ENCODE measurements at regions not wholly inside any gene's neighbourhood (a gene's known extent, or its start where the extent isn't known, plus 50 kb on each side); places are given as distances from the start of the nearest gene placed in this dataset.

DNA sequence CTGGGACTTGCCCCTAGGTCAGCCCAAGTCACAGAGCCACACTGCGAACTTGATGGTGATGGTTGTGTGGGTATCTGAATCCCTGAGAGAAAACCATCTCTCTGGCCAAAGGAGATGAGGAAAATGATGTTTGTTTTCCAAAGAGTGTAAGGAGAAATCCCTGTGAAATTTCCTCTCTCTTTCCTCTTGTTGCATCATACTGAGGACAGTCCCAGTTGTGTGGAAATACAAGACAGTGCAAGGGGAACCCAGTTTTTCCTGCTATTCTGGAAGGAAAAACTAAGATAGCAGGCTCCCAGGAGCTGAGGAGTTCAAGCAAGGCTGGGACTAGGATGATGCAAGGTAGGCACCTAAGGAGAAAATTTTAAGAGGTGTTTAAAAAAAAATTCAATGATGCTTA lies 86.8 kb upstream of the TOM1L1 start:
- H3K27me3 ChIP-seq (ENCODE audit: control insufficient read depth in 4 of 4, insufficient read depth in 4 of 4, low read length in 3 of 4), result no peaks in the 10 kb centered on the region
- no peaks in the 10 kb centered on the region for H3K36me3 ChIP-seq (ENCODE audit: control insufficient read depth in 4 of 4, insufficient read depth in 3 of 4, low read depth in 1 of 4, low read length in 3 of 4)
- H3K27ac ChIP-seq (ENCODE audit: low read depth in 1 of 2, low read length in 2 of 2), result no peak overlapping the region
- H3K4me1 ChIP-seq (ENCODE audit: control insufficient read depth in 4 of 4, insufficient read depth in 4 of 4, low read length in 3 of 4), result no peaks in the 10 kb centered on the region
- no peak for TF ChIP-seq RAD21 (IDR thresholded peaks at IDR 0.05)
- TF ChIP-seq, protein P1, sequence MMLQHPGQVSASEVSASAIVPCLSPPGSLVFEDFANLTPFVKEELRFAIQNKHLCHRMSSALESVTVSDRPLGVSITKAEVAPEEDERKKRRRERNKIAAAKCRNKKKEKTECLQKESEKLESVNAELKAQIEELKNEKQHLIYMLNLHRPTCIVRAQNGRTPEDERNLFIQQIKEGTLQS (IDR thresholded peaks at IDR 0.05), result no peak
- no peak for TF ChIP-seq RXRA (IDR thresholded peaks at IDR 0.05)
- TF ChIP-seq YY1 (IDR thresholded peaks at IDR 0.05), result no peak
- no peak for TF ChIP-seq FOXA2 (IDR thresholded peaks at IDR 0.05)
- no peak for TF ChIP-seq HNF4G (IDR thresholded peaks at IDR 0.05)
- TF ChIP-seq NR2F2 (IDR thresholded peaks at IDR 0.05), result no peak
- TF ChIP-seq SP1 (IDR thresholded peaks at IDR 0.05), result no peak
- H3K4me3 ChIP-seq (ENCODE audit: low read depth in 1 of 3, low read length in 3 of 3), result no peak overlapping the region
- H3K9me3 ChIP-seq (ENCODE audit: control insufficient read depth in 4 of 4, low read length in 3 of 4), result no peaks in the 10 kb centered on the region
- DNase-seq (ENCODE audit: low spot score), result no peak
- 93% methylated on average over 1 of the region's 1 CpG for WGBS
- no peak overlapping the region for H3K9ac ChIP-seq (ENCODE audit: low read depth in 1 of 2, low read length in 2 of 2)

DNA sequence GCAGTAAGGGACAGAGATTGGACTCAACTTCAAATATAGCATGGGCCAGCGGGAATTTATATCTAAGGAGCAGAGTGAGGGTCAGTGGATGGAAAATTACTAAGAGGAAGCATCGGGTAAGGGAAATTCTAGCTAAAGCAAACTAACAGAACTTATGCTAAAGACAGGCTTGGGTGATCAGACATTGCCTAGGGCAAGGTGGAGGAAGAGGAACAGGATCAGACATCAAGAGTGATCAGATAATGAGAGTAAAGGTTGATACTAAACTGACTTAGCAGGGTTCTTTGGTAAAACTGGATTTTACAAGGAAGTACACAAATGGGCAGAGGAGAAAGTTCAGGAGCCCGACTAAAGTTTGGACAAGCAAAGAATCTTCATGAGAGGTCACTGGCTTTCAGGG lies 86.3 kb upstream of the TOM1L1 start:
- Histone ChIP-seq H3K9ac (ENCODE audit: low read depth in 1 of 2, low read length in 2 of 2) (no peak overlapping the region), H3K27me3 (ENCODE audit: control insufficient read depth in 4 of 4, insufficient read depth in 4 of 4, low read length in 3 of 4) (no peaks in the 10 kb centered on the region), H3K36me3 (ENCODE audit: control insufficient read depth in 4 of 4, insufficient read depth in 3 of 4, low read depth in 1 of 4, low read length in 3 of 4) (no peaks in the 10 kb centered on the region), H3K4me1 (ENCODE audit: control insufficient read depth in 4 of 4, insufficient read depth in 4 of 4, low read length in 3 of 4) (no peaks in the 10 kb centered on the region), H3K4me3 (ENCODE audit: low read depth in 1 of 3, low read length in 3 of 3) (no peak overlapping the region), H3K9me3 (ENCODE audit: control insufficient read depth in 4 of 4, low read length in 3 of 4) (no peaks in the 10 kb centered on the region), H3K27ac (ENCODE audit: low read depth in 1 of 2, low read length in 2 of 2) (no peak overlapping the region)
- DNase-seq (ENCODE audit: low spot score), result no peak
- WGBS, result 62% methylated on average over 3 of the region's 3 CpGs
- TF ChIP-seq FOXA2 (IDR thresholded peaks at IDR 0.05), result no peak
- TF ChIP-seq YY1 (IDR thresholded peaks at IDR 0.05), result no peak
- no peak for TF ChIP-seq JUND (IDR thresholded peaks at IDR 0.05)
- TF ChIP-seq, protein P1 (IDR thresholded peaks at IDR 0.05), result no peak
- no peak for TF ChIP-seq TAF1 (conservative IDR thresholded peaks at IDR 0.05)
- no peak for TF ChIP-seq NR2F2 (IDR thresholded peaks at IDR 0.05)
- TF ChIP-seq, protein P2, sequence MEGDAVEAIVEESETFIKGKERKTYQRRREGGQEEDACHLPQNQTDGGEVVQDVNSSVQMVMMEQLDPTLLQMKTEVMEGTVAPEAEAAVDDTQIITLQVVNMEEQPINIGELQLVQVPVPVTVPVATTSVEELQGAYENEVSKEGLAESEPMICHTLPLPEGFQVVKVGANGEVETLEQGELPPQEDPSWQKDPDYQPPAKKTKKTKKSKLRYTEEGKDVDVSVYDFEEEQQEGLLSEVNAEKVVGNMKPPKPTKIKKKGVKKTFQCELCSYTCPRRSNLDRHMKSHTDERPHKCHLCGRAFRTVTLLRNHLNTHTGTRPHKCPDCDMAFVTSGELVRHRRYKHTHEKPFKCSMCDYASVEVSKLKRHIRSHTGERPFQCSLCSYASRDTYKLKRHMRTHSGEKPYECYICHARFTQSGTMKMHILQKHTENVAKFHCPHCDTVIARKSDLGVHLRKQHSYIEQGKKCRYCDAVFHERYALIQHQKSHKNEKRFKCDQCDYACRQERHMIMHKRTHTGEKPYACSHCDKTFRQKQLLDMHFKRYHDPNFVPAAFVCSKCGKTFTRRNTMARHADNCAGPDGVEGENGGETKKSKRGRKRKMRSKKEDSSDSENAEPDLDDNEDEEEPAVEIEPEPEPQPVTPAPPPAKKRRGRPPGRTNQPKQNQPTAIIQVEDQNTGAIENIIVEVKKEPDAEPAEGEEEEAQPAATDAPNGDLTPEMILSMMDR (IDR thresholded peaks at IDR 0.05; ENCODE audit: low read depth, low read length, missing input control), result no peak
- TF ChIP-seq, protein P3, sequence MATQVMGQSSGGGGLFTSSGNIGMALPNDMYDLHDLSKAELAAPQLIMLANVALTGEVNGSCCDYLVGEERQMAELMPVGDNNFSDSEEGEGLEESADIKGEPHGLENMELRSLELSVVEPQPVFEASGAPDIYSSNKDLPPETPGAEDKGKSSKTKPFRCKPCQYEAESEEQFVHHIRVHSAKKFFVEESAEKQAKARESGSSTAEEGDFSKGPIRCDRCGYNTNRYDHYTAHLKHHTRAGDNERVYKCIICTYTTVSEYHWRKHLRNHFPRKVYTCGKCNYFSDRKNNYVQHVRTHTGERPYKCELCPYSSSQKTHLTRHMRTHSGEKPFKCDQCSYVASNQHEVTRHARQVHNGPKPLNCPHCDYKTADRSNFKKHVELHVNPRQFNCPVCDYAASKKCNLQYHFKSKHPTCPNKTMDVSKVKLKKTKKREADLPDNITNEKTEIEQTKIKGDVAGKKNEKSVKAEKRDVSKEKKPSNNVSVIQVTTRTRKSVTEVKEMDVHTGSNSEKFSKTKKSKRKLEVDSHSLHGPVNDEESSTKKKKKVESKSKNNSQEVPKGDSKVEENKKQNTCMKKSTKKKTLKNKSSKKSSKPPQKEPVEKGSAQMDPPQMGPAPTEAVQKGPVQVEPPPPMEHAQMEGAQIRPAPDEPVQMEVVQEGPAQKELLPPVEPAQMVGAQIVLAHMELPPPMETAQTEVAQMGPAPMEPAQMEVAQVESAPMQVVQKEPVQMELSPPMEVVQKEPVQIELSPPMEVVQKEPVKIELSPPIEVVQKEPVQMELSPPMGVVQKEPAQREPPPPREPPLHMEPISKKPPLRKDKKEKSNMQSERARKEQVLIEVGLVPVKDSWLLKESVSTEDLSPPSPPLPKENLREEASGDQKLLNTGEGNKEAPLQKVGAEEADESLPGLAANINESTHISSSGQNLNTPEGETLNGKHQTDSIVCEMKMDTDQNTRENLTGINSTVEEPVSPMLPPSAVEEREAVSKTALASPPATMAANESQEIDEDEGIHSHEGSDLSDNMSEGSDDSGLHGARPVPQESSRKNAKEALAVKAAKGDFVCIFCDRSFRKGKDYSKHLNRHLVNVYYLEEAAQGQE (IDR thresholded peaks at IDR 0.05), result no peak
- TF ChIP-seq, protein P4, sequence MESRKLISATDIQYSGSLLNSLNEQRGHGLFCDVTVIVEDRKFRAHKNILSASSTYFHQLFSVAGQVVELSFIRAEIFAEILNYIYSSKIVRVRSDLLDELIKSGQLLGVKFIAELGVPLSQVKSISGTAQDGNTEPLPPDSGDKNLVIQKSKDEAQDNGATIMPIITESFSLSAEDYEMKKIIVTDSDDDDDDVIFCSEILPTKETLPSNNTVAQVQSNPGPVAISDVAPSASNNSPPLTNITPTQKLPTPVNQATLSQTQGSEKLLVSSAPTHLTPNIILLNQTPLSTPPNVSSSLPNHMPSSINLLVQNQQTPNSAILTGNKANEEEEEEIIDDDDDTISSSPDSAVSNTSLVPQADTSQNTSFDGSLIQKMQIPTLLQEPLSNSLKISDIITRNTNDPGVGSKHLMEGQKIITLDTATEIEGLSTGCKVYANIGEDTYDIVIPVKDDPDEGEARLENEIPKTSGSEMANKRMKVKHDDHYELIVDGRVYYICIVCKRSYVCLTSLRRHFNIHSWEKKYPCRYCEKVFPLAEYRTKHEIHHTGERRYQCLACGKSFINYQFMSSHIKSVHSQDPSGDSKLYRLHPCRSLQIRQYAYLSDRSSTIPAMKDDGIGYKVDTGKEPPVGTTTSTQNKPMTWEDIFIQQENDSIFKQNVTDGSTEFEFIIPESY (IDR thresholded peaks at IDR 0.05), result no peak
- no peak for TF ChIP-seq GABPA (IDR thresholded peaks at IDR 0.05 in 1 of 2, conservative IDR thresholded peaks at IDR 0.05 in 1 of 2)
- no peak for TF ChIP-seq EGR1 (IDR thresholded peaks at IDR 0.05; ENCODE audit: low read depth in 2 of 2)
- no peak for TF ChIP-seq HNF4A (conservative IDR thresholded peaks at IDR 0.05)
- TF ChIP-seq HNF4G (IDR thresholded peaks at IDR 0.05), result no peak
- TF ChIP-seq RAD21 (IDR thresholded peaks at IDR 0.05), result no peak
- no peak for TF ChIP-seq RXRA (IDR thresholded peaks at IDR 0.05)

All from liver (tissue), 8 donors.